AML-193 (cell line): ENCODE measurements at regions not wholly inside any gene's neighbourhood (a gene's known extent, or its start where the extent isn't known, plus 50 kb on each side); places are given as distances from the start of the nearest gene placed in this dataset.
"Not testable (repeated sequence)": the region's sequence is repeated elsewhere in the genome, so short reads cannot be mapped to it uniquely, and the experiment has no call there.

Source experiments
- DNase-seq, 2 experiments: peaks; one replicate each; lab custom pipeline; 2025; lab: John Stamatoyannopoulos, UW

DNA sequence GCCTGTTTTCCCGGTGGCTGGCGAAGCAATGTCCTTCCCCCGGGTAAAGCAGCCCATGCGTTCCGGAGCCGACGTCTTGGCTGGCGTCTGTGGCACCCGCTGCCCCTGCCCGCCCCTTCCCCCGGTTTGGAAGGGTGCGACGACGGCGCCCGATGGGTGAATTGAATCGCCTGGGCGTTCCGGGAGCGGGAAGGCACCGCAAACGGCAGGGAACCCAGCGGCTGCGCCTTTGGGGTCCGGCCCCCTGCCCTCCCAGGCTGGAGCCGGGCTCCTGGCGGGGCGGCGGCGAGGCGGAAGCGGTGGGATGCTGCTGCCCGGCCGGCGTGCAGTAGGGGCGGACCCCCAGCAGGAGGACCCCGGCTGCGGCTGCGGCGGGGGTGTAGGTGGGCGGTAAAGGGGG lies 123.6 kb upstream of the RHOU start:
- DNase-seq: not testable (repeated sequence)

- DNase-seq: not testable (repeated sequence)
These were observed 113.1 kb upstream of the RHOU start for GRCh38 chr1:228622002-228622716.

GRCh38 chr1:228626481-228626880 lies 108.8 kb upstream of the RHOU start:
- DNase-seq: not testable (repeated sequence)

DNA sequence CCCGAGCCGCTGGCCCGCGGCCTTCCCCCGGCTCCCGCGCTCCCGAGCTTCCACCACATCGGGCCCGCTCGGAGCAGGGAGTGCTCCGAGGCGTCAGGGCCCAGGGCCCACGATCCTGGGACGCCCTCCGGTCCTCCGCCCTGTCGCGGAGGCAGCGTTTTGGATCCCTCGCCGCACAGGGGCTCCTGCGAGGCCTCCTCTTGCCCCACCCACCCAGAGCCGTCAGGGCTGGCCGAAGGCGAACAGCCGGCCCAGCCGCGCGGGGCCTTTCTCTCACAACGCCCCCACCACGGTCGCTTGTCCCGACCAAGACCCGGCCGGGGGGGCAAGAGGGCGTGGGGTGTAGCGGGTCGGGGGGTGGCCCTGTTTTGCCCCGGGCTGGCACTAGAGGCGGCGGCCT lies 102.4 kb upstream of the RHOU start:
- not testable (repeated sequence) for DNase-seq

DNA sequence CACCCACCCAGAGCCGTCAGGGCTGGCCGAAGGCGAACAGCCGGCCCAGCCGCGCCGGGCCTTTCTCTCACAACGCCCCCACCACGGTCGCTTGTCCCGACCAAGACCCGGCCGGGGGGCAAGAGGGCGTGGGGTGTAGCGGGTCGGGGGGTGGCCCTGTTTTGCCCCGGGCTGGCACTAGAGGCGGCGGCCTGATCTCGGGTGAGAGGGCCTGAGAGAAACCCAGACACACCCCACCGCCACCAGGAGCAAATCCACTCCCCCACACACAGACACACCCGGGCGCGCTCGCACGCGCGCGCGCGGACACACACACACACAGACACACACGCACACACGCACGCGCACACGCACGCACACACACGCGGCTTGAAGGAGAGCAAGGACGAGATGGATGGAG lies 100.0 kb upstream of the RHOU start:
- DNase-seq: not testable (repeated sequence)

- not testable (repeated sequence) for DNase-seq
These were observed 97.8 kb upstream of the RHOU start for GRCh38 chr1:228637529-228637928.

- DNase-seq: peak; percentile 24 to 28
These were observed 88.4 kb upstream of the RHOU start for GRCh38 chr1:228646717-228647522.

- no peak for DNase-seq
These were observed 87.5 kb upstream of the RHOU start for GRCh38 chr1:228647523-228648444.

DNA sequence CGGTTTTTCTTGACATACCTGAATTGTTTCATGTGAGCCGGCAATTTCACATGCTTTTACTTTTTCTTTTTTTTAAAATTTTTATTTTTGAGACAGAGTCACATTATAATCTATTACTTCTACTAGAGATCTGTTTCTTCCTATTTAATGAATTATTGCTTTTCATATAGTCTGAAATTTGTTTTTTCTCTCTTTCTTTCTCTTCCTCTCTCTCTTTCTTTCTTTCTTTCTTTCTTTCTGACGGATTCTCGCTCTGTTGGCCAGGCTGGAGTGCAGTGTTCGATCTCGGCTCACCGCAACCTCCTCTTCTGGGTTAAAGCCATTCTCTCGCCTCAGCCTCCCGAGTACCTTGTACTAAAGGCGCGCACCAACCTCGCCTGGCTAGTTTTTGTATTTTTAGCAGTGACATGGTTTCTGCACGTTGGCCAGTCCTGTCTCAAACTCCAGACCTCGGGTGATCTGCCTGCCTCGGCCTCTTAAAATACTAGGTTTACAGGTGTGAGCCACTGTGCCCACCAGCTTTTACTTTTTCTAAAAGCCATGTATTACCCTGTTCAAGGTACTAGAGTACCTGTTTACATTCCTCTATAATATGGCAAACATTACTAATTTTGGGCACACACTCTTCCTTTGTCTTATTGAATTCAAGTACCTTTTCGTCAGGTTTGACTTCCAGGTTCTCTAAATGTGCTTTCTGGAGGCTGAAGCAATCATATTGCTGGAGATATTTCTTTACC lies 86.5 kb upstream of the RHOU start:
- DNase-seq: no peak

DNA sequence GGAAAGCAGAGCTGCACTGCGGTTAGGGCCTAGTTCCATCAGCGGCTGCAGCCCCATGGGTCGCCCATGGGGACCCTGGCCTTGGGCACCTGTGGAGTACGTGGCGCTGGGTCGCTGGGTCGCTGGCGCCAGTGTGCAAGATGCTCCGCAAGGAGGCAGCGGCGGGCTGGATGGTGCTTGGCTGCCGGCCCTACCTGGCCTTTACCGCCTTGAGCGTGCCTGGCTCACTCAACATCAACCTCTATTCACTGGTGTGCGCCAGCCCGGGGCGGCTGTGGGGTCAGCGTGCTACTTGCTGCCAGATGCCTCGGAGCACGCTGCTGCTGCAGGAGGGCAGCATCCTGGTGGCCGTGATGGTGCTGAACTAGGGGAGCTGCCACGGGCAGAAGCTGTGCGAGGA lies 85.1 kb upstream of the RHOU start:
- DNase-seq: no peak

- no peak for DNase-seq
These were observed 84.3 kb upstream of the RHOU start for GRCh38 chr1:228650946-228651345.

DNA sequence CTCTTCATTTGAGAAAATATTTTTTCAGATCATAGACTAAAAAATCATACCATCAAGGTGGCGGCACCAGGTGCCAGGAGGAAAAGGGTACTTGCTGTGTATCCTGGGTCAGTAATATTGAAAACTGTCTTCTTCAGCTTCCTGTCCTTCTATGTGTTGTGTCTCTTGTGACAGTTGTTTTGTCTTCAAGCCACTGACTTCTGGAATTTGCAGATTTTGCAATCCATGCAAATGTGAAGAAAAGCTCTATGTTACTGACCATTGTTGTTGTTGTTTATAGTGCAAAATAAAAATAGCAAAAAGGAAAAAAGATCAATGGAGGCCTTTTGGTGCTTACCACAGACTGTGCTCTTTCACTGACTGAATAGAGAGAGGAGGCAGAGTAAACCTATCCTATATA lies 83.2 kb upstream of the RHOU start:
- no peak for DNase-seq

- not testable (repeated sequence) for DNase-seq
These were observed 82.2 kb upstream of the RHOU start for GRCh38 chr1:228653057-228653456.

- no peak for DNase-seq
These were observed 81.5 kb upstream of the RHOU start for GRCh38 chr1:228653748-228654147.

DNA sequence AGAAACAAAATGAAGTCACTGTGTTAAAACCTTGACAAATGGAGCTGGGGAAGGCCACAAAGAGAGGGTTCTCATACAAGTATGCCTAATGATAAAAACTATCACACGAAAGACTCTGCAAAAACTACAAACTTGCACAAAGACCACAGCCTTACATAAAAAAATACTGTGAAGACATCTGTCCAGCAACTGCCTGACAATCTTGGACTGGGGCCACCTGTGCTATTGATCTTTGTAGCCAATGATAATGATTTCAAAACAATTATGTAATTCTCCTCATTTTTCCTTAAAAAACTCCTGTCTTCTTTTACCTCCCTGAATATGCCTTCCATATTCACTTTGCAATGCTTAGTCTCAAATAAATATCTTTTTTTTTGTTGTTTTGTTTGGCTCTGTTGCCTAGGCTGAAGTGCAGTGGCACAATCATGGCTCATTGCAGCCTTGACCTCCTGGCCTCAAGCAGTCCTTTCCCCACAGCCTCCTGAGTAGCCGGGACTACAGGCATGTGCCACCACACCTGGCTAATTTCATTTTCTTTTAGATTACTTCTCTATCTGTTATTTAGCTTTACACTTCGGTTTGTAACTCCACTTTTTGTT lies 79.4 kb upstream of the RHOU start:
- DNase-seq: no peak

DNA sequence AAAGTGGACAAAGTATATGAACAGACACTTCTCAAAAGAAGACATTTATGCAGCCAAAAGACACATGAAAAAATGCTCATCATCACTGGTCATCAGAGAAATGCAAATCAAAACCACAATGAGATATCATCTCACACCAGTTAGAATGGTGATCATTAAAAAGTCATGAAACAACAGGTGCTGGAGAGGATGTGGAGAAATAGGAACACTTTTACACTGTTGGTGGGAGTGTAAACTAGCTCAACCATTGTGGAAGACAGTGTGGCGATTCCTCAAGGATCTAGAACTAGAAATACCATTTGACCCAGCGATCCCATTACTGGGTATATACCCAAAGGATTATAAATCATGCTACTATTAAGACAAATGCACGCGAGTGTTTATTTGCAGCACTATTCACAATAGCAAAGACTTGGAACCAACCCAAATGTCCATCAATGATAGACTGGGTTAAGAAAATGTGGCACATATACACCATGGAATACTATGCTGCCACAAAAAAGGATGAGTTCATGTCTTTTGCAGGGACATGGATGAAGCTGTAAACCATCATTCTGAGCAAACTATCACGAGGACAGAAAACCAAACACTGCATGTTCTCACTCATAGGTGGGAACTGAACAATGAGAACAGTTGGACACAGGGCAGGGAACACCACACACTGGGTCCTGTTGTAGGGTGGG lies 73.1 kb upstream of the RHOU start:
- DNase-seq: not testable (repeated sequence)

GRCh38 chr1:228664399-228664914 lies 70.8 kb upstream of the RHOU start:
- DNase-seq: peak; percentile 62 to 80

GRCh38 chr1:228666686-228667623 lies 68.3 kb upstream of the RHOU start:
- DNase-seq: no peak

GRCh38 chr1:228668553-228669241 lies 66.6 kb upstream of the RHOU start:
- no peak for DNase-seq
